GF-D8 (cell line): ENCODE measurements at regions not wholly inside any gene's neighbourhood (a gene's known extent, or its start where the extent isn't known, plus 50 kb on each side); places are given as distances from the start of the nearest gene placed in this dataset.
"Not testable (repeated sequence)": the region's sequence is repeated elsewhere in the genome, so short reads cannot be mapped to it uniquely, and the experiment has no call there.

Experiments
- DNase-seq: peaks from one replicate; lab custom pipeline; 2025; lab: John Stamatoyannopoulos, UW

GRCh38 chr2:82234283-82234874 is 1929.8 kb upstream of the LRRTM1 start:
- DNase-seq: no peak

GRCh38 chr2:82233806-82234205 is 1929.3 kb upstream of the LRRTM1 start:
- no peak for DNase-seq

GRCh38 chr2:82230406-82230805 is 1925.9 kb upstream of the LRRTM1 start:
- no peak for DNase-seq

GRCh38 chr2:82226441-82226840 is 1921.9 kb upstream of the LRRTM1 start:
- DNase-seq: no peak

- no peak for DNase-seq
Observed at GRCh38 chr2:82224301-82224940, 1919.9 kb upstream of the LRRTM1 start.

GRCh38 chr2:82215212-82215611 is 1910.7 kb upstream of the LRRTM1 start:
- DNase-seq: no peak

GRCh38 chr2:82199493-82199852 is 1894.9 kb upstream of the LRRTM1 start:
- DNase-seq: no peak

- no peak for DNase-seq
Observed at GRCh38 chr2:82198809-82199492, 1894.4 kb upstream of the LRRTM1 start.

GRCh38 chr2:82182270-82182669 is 1877.7 kb upstream of the LRRTM1 start:
- DNase-seq: no peak

GRCh38 chr2:82175210-82175609 is 1870.7 kb upstream of the LRRTM1 start:
- DNase-seq: not testable (repeated sequence)

- DNase-seq: no peak
Observed at GRCh38 chr2:82172483-82172882, 1867.9 kb upstream of the LRRTM1 start.

- no peak for DNase-seq
Observed at GRCh38 chr2:82169379-82169778, 1864.8 kb upstream of the LRRTM1 start.

GRCh38 chr2:82165377-82165776 is 1860.8 kb upstream of the LRRTM1 start:
- DNase-seq: no peak

GRCh38 chr2:82158150-82158549 is 1853.6 kb upstream of the LRRTM1 start:
- no peak for DNase-seq

GRCh38 chr2:82155469-82155868 is 1850.9 kb upstream of the LRRTM1 start:
- no peak for DNase-seq

GRCh38 chr2:82143343-82143742 is 1838.8 kb upstream of the LRRTM1 start:
- no peak for DNase-seq

- no peak for DNase-seq
Observed at GRCh38 chr2:82139979-82140611, 1835.5 kb upstream of the LRRTM1 start.

GRCh38 chr2:82137441-82137840 is 1832.9 kb upstream of the LRRTM1 start:
- DNase-seq: no peak

- no peak for DNase-seq
Observed at GRCh38 chr2:82128051-82128450, 1823.5 kb upstream of the LRRTM1 start.

GRCh38 chr2:82124629-82125028 is 1820.1 kb upstream of the LRRTM1 start:
- DNase-seq: no peak

GRCh38 chr2:82120654-82121053 is 1816.1 kb upstream of the LRRTM1 start:
- no peak for DNase-seq

GRCh38 chr2:82120115-82120514 is 1815.6 kb upstream of the LRRTM1 start:
- no peak for DNase-seq

- no peak for DNase-seq
Observed at GRCh38 chr2:82109418-82109817, 1804.9 kb upstream of the LRRTM1 start.
